CD4-positive, alpha-beta T cell treated with Interleukin-6 at 100 ng/mL for 8 hours (primary cell): ENCODE measurements at regions not wholly inside any gene's neighbourhood (a gene's known extent, or its start where the extent isn't known, plus 50 kb on each side); places are given as distances from the start of the nearest gene placed in this dataset.
"Not testable (repeated sequence)": the region's sequence is repeated elsewhere in the genome, so short reads cannot be mapped to it uniquely, and the experiment has no call there.

Experiments
- DNase-seq: peaks from one replicate; pipeline ENCODE4 v3.0.0-alpha.2; 2020; ENCODE audit warnings: mixed read lengths, low spot score

- DNase-seq, result no peak
Measured at GRCh38 chr5:72588640-72589039, 81.4 kb upstream of the ZNF366 start.

DNA sequence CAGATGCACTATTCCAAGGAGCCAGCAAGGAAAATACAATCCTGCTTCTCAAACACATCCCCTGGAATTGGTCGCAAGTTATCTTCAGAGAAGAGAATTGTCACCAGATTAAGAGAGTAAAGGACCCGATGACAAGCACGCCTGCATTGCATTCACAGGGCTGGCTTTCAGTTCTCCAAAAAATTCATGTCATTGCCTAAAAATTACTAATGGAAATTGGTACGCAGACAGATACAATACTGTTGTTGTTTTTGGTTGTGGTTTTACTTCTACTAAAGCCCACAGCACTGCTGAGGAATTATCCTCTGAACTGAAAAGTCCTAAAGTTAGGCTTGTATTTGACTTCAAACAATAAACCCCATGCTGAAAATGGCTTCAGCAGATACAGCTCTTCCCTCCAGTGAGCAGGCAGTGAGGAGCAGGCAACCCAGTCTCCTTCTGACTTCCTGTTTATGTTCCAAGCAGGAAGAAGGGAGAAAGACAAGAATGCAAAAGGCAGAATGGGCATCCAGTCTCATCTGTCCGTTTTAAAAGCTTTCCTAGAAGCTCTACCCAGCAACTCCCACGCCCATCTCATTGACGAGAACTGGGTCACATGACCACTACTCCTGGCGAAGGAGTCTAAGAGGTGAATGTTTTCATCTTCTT, 80.6 kb upstream of the ZNF366 start:
- DNase-seq, result no peak

DNA sequence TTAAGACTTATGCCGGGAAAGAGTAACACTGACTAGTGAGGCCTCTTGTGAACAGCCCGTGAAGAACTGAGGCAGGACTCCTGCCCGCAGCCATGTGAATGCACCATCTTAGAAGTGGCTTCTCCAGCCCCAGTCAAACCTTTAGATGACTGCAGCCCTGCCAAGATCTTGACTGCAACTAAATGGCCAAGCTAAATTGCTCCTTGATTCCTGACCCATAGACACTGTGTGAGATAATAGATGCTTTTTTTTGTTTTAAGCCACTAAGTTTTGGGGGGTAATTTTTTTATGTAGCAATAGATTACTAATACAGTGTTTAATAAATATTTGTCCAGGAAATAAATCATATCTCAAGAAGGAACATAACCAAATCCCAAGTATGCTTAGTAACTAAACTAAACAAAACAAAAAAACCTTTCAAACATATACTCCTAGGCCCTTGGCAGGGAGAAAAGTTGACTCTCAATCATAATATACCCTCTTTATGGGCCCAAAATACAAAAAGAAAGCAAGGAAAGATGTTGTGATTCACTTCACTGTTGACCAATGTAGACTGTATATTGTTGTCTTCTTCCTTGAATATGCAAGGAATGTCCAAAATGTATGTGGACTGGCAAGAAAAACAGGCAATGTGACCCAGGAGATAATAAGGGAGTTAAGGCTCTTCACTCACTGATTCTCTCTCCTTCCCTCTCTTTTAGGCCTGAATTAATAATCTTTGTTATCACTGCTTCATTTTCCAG, 79.7 kb upstream of the ZNF366 start:
- DNase-seq, result no peak

DNA sequence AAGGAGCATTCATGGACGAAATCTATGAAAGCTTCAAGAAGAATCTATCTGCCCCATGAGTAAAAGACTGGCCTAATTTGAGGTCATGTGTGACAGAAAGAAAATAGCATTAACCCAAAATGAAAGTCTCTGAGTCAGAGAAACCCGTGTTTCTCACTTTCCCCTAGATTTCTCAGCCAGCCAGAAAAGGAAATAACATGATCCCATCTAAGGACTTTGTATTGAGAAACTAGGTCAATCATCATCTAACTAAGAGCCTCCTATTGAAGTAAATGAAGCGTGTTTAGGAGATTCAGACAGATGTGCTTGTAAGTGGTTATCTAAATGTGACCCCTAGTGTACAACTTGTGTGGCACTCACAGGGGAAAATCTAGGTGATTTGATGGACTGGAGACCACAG, 77.3 kb upstream of the ZNF366 start:
- no peak for DNase-seq

DNA sequence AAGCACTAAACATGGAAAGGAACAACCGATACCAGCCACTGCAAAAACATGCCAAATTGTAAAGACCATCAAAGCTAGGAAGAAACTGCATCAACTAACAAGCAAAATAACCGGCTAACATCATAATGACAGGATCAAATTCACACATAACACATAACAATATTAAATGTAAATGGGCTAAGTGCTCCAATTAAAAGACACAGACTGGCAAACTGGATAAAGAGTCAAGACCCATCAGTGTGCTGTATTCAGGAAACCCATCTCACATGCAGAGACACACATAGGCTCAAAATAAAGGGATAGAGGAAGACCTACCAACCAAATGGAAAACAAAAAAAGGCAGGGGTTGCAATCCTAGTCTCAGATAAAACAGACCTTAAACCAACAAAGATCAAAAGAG, 72.1 kb upstream of the ZNF366 start:
- DNase-seq, result not testable (repeated sequence)

GRCh38 chr5:72572236-72572765, 65.1 kb upstream of the ZNF366 start:
- no peak for DNase-seq

- no peak for DNase-seq
Measured at GRCh38 chr5:72569408-72569944, 62.3 kb upstream of the ZNF366 start.

DNA sequence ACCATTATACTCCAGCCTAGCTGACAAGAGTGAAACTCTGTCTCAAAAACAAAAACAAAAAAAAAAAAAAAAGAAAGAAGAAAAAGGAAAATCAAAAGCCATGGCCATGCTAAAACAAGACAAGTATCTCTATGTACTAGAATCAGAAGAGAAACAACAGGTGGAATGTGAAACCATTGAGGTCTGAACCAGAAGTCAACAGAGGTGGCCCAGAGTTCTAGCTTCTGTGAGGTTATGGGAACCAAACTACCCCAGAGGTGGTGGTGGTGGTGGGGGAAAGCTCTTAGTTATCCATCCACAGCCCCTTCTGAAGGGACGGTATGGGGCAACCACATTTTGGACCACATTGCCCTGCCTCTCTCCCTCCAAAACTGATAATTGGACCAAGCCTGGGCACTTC, 59.5 kb upstream of the ZNF366 start:
- DNase-seq, result no peak

DNA sequence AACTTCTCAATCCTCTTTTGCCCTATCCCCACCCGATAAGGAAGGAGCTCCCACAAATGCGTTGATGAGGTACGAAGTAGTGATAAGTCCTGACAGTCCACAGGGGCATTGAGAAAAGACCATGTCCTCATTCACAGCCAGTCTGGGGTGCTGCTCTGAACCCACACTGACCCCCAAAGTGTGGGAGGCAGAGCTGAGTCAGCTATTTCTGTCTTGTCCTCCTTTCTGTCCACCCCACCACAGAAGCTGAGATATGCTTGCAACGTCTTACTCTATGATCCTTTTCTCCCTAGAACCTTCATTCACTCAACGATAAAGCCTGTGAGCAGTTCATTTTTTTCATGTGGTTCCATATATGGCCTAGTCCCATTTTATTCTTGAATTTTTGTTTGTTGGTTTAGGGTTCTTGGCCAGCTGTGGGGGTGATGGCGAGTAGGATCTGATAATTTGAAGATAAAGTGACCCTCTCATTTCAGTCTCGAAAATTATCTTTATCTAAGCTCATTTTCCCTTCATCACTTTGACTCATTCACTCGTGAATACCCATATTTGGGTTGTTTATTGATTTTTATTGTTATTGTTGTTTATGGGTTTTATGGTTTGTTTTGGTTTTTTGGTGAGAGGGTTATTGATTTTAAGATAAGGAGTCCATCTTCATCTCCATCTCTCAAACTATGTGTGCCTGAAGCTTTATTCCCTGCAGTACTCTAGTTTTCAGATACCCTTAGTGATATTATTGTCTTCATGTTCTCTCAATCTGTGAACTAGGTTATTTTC, 58.5 kb upstream of the ZNF366 start:
- no peak for DNase-seq

GRCh38 chr5:72562717-72563116, 55.5 kb upstream of the ZNF366 start:
- DNase-seq, result no peak

GRCh38 chr5:72561148-72561972, 54.1 kb upstream of the ZNF366 start:
- DNase-seq, result no peak

DNA sequence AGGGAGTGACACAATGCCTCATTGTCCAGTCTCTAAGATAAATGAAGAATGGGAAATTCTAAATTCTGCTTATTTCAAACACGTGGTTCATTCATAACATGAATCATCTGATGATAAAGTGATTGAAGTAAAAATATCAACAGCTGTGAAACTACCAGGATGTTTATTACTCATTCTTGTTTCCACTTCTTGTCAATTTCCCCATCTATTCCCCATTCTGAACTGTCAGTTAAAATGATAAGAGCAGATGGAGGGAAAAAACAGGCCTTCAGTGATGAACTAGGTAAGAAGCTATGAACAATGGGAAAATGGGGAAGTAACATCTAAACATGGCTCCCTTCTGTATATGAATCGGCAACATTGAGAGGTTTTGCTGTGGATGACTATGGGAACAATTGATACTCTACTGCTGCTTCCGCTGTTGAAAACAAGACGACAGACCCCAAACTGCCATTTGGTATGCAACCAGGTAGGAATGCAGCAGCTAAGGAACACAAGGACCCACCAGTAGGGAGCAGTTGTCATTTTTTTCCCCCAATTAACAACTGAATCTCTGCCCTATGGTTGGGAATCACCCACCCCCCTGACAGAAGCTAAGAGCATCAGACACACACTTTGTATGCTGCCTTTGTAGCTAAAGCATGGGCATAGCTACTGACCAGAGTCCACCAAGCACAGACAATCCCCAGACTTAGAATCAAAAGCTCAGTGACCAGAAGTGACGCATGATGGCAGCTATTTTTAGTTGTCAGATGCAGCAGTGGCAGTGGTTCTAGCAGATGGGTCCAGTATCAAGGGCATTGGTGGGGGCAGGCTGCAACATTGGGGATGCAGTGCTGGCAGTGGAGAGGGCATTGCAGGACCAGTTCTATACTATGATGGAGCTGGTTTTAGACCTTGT, 52.9 kb upstream of the ZNF366 start:
- no peak for DNase-seq

GRCh38 chr5:72558383-72558782, 51.2 kb upstream of the ZNF366 start:
- no peak for DNase-seq

DNA sequence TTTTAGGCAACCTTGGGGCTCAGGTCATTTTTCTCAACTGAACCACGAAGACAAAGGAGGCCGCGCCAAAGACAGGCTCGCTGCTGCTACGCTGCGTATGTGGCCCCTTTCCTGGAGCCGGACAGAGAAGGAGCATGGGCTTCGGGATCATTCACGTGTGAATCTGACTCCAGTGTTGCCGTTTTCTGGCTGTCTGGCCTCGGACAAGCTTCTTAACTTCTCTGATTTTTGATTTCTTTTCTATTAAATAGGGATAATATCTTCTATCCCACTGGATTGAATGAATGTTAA, 50.8 kb upstream of the ZNF366 start:
- DNase-seq, result no peak

GRCh38 chr5:72557167-72558045, 50.2 kb upstream of the ZNF366 start:
- DNase-seq, result no peak
